DOHH2 (cell line): ENCODE measurements at regions not wholly inside any gene's neighbourhood (a gene's known extent, or its start where the extent isn't known, plus 50 kb on each side); places are given as distances from the start of the nearest gene placed in this dataset.

ENCODE experiments used
- H3F3A ChIP-seq: fragments of 200-600 bp; sonication (generic), shearing (Covaris generic); 2 replicates; pipeline ENCODE4 v1.6.0; 2016; ENCODE audit warnings: antibody characterized with exemption, mild to moderate bottlenecking; ENCODE audit not compliant: control insufficient read depth, insufficient read depth
- H3K27ac ChIP-seq: fragments of 200-600 bp; sonication (generic); 2 replicates; pipeline ENCODE4 v1.5.1; 2014; ENCODE audit warnings: low read depth, mild to moderate bottlenecking, low read length, moderate library complexity
- H3K27me3 ChIP-seq: fragments of 200-600 bp; sonication (generic); 2 replicates; pipeline ENCODE4 v1.6.1; 2014; ENCODE audit warnings: mild to moderate bottlenecking, low read length, mixed read lengths; ENCODE audit not compliant: control insufficient read depth
- H3K36me3 ChIP-seq: fragments of 200-600 bp; sonication (generic); 2 replicates; pipeline ENCODE4 v1.6.1; 2014; ENCODE audit warnings: mild to moderate bottlenecking, low read length, moderate library complexity, mixed read lengths; ENCODE audit not compliant: control insufficient read depth
- H3K4me1 ChIP-seq: fragments of 200-600 bp; sonication (generic); 2 replicates; pipeline ENCODE4 v1.6.1; 2014; ENCODE audit warnings: mild to moderate bottlenecking, low read length, mixed read lengths; ENCODE audit not compliant: control insufficient read depth
- H3K4me2 ChIP-seq: fragments of 200-600 bp; sonication (generic); 2 replicates; pipeline ENCODE4 v1.6.0; 2014; ENCODE audit warnings: mild to moderate bottlenecking, low read length, moderate library complexity
- H3K4me3 ChIP-seq: fragments of 200-600 bp; sonication (generic); 2 replicates; pipeline ENCODE4 v1.5.1; 2014; ENCODE audit warnings: mild to moderate bottlenecking, low read length, mixed read lengths
- H3K79me2 ChIP-seq: fragments of 200-600 bp; sonication (generic); 2 replicates; pipeline ENCODE4 v1.6.1; 2014; ENCODE audit warnings: mild to moderate bottlenecking, low read length, mixed read lengths; ENCODE audit not compliant: control insufficient read depth
- H3K9me2 ChIP-seq: fragments of 200-600 bp; sonication (generic); replicated peaks from 2 replicates; pipeline ENCODE4 v1.6.1; 2014; ENCODE audit warnings: mild to moderate bottlenecking, low read length, mixed read lengths; ENCODE audit not compliant: control insufficient read depth
- H3K9me3 ChIP-seq: fragments of 200-600 bp; sonication (generic); 2 replicates; pipeline ENCODE4 v1.6.1; 2014; ENCODE audit warnings: antibody characterized with exemption, low read length, mixed read lengths; ENCODE audit not compliant: control insufficient read depth, insufficient read depth
- H4K20me1 ChIP-seq: fragments of 200-600 bp; sonication (generic); 2 replicates; pipeline ENCODE4 v1.6.0; 2014; ENCODE audit warnings: low read depth, mild to moderate bottlenecking, antibody characterized with exemption, low read length, moderate library complexity; ENCODE audit not compliant: control insufficient read depth, insufficient read depth
- EZH2phosphoT487 ChIP-seq: fragments of 200-600 bp; sonication (generic); IDR thresholded peaks from 2 replicates; pipeline ENCODE4 v1.6.1; 2017; ENCODE audit warnings: borderline replicate concordance, mild to moderate bottlenecking, antibody characterized with exemption, low read length, moderate library complexity, mixed read lengths
- TF ChIP-seq, protein P1 (sequence below): fragments of 200-600 bp; sonication (generic); IDR thresholded peaks from one replicate; pipeline ENCODE4 v1.5.1; 2014; ENCODE audit warnings: antibody characterized with exemption, mild to moderate bottlenecking, low read depth, low read length; ENCODE audit not compliant: poor library complexity, severe bottlenecking

DNA sequence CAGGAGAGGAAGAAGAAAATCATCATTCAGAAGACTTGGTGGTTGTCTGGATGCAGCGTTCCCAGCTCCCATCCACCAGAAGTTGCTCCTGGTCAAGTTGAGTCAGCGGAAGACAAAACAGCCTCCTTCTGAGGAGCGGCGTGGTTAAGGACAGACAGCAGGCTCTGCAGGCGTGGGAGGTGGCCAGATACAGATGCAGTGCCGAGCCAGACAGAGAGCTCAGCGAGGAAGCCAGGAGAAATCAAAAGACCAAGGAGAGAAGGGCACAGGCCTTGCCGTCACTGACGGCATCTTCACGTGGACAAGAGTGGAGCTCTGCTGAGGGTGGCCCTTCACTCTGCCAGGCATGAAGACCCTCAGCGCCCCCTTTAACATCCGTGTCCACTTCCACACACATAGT lies 158.5 kb downstream of the THBS2 start:
- TF ChIP-seq, protein P1, sequence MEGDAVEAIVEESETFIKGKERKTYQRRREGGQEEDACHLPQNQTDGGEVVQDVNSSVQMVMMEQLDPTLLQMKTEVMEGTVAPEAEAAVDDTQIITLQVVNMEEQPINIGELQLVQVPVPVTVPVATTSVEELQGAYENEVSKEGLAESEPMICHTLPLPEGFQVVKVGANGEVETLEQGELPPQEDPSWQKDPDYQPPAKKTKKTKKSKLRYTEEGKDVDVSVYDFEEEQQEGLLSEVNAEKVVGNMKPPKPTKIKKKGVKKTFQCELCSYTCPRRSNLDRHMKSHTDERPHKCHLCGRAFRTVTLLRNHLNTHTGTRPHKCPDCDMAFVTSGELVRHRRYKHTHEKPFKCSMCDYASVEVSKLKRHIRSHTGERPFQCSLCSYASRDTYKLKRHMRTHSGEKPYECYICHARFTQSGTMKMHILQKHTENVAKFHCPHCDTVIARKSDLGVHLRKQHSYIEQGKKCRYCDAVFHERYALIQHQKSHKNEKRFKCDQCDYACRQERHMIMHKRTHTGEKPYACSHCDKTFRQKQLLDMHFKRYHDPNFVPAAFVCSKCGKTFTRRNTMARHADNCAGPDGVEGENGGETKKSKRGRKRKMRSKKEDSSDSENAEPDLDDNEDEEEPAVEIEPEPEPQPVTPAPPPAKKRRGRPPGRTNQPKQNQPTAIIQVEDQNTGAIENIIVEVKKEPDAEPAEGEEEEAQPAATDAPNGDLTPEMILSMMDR = no peak
- TF ChIP-seq EZH2phosphoT487 = no peak
- Histone ChIP-seq H3K4me3 (no peak overlapping the region), H3K4me2 (no peak overlapping the region), H3K27me3 (no peaks in the 10 kb centered on the region), H3K79me2 (no peaks in the 10 kb centered on the region), H3K9me2 (no peaks in the 10 kb centered on the region), H4K20me1 (no peaks in the 10 kb centered on the region), H3K27ac (no peak overlapping the region), H3F3A (no peaks in the 10 kb centered on the region), H3K9me3 (peaks cover 11% of the 10 kb centered on the region; the same call in 1 of the 2 replicates), H3K36me3 (no peaks in the 10 kb centered on the region), H3K4me1 (no peaks in the 10 kb centered on the region)

- Histone ChIP-seq H3K79me2 (no peaks in the 10 kb centered on the region), H4K20me1 (no peaks in the 10 kb centered on the region), H3F3A (no peaks in the 10 kb centered on the region), H3K36me3 (no peaks in the 10 kb centered on the region), H3K27ac (no peak overlapping the region), H3K4me2 (no peak overlapping the region), H3K27me3 (no peaks in the 10 kb centered on the region), H3K9me2 (no peaks in the 10 kb centered on the region), H3K9me3 (peaks cover 11% of the 10 kb centered on the region; the same call in 1 of the 2 replicates), H3K4me1 (no peaks in the 10 kb centered on the region), H3K4me3 (no peak overlapping the region)
- TF ChIP-seq, protein P1 = no peak
- TF ChIP-seq EZH2phosphoT487 = no peak
Observed at GRCh38 chr6:169094552-169094950, 159.1 kb downstream of the THBS2 start.

DNA sequence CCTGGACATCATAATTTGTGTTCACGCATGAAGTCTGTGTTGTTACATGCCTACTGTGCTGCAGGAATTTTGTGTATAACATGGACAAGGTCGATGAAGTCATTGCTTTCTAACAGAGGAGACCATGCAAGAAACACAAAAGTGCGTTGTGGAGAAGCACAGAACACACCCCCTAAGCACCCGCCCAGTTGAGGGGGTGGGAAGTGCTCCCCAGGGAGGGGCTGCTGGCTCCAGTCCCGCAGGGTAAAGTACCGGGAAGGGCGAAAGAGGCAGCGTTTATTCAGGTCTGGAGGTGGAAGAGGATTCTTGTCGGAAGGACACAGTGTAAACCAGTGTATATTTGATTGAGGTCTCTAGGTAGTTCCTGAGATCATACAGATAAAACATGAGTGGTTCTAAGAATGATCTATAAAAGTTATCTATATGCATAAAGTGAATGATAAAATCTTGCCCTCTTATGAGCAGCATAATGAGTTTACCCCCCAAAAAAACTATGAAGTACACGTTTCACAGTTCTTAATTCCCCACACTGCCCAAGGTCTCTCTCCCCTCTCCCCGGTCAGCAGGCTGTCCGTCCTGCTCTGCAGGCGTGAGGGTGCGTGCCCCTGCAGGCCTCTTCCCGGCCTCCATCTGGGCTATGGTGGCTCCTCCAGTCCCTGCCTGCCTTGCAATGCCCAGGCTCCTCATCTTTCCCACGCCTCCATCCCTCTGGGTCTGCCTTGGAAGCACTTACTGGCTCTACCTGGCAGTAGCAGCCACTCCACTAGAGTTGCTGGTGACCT lies 159.7 kb downstream of the THBS2 start:
- no peak for TF ChIP-seq EZH2phosphoT487
- TF ChIP-seq, protein P1 = no peak
- H3K79me2 ChIP-seq = no peaks in the 10 kb centered on the region
- H3K27ac ChIP-seq = no peak overlapping the region
- H3K9me2 ChIP-seq = no peaks in the 10 kb centered on the region
- H3F3A ChIP-seq = no peaks in the 10 kb centered on the region
- no peak overlapping the region for H3K4me3 ChIP-seq
- H3K4me1 ChIP-seq = no peaks in the 10 kb centered on the region
- no peak overlapping the region for H3K4me2 ChIP-seq
- H4K20me1 ChIP-seq = no peaks in the 10 kb centered on the region
- H3K36me3 ChIP-seq = no peaks in the 10 kb centered on the region
- H3K27me3 ChIP-seq = no peaks in the 10 kb centered on the region
- H3K9me3 ChIP-seq = peaks cover 12% of the 10 kb centered on the region; the same call in 1 of the 2 replicates
